ENCODE measurements at regions not wholly inside any gene's neighbourhood (a gene's known extent, or its start where the extent isn't known, plus 50 kb on each side); places are given as distances from the start of the nearest gene placed in this dataset.

DNA sequence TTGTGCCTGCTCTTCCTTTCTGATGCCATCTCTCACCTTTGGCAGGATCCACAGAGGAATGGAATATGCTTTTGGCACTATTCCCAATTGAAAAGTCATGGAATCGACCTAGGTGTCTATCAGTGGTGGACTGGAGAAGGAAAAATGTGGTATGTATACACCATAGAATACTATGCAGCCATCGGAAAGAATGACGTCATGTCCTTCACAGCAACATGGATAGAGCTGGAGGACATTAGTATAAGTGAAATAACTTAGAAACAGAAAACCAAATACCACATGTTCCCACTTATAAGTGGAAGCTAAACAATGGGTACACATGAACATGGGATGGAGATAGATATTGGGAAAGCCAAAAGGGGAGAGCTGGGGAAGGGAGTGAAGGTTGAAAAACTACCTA is 58.3 kb upstream of the SMIM31 start:
- H3K4me3 ChIP-seq (ENCODE audit: control insufficient read depth, low read depth, low read length), result no peak overlapping the region
- TF ChIP-seq, protein P1, sequence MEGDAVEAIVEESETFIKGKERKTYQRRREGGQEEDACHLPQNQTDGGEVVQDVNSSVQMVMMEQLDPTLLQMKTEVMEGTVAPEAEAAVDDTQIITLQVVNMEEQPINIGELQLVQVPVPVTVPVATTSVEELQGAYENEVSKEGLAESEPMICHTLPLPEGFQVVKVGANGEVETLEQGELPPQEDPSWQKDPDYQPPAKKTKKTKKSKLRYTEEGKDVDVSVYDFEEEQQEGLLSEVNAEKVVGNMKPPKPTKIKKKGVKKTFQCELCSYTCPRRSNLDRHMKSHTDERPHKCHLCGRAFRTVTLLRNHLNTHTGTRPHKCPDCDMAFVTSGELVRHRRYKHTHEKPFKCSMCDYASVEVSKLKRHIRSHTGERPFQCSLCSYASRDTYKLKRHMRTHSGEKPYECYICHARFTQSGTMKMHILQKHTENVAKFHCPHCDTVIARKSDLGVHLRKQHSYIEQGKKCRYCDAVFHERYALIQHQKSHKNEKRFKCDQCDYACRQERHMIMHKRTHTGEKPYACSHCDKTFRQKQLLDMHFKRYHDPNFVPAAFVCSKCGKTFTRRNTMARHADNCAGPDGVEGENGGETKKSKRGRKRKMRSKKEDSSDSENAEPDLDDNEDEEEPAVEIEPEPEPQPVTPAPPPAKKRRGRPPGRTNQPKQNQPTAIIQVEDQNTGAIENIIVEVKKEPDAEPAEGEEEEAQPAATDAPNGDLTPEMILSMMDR (conservative IDR thresholded peaks at IDR 0.05; ENCODE audit: control insufficient read depth, insufficient read depth, low read depth, low read length), result no peak
- no peak for DNase-seq (ENCODE audit: low read depth)

- TF ChIP-seq, protein P1 (conservative IDR thresholded peaks at IDR 0.05; ENCODE audit: control insufficient read depth, insufficient read depth, low read depth, low read length), result peak; percentile 15
- peak; percentile 4 for DNase-seq (ENCODE audit: low read depth)
- no peak overlapping the region for H3K4me3 ChIP-seq (ENCODE audit: control insufficient read depth, low read depth, low read length)
These were observed 53.5 kb upstream of the SMIM31 start for GRCh38 chr4:164700471-164700870.

DNA sequence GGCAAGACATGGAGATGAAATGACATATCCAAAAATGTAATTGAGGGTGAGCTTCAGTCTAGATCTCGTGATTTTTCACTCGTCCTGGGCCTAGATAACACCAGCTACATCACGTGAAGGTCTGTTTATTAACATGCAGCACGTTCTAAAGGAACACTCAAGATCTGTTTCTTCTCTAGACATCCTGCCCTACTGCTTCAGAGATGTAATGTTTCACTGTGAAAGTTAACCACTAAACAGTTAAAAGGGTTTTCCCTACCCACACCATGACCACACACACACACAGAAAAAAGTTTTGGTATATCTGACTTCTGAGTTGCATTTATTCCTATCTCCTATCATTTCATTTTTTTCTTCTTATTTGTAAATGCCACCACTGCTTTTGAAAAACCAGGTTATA is 52.3 kb upstream of the SMIM31 start:
- no peak for DNase-seq (ENCODE audit: low read depth)
- no peak overlapping the region for H3K4me3 ChIP-seq (ENCODE audit: control insufficient read depth, low read depth, low read length)
- TF ChIP-seq, protein P1 (conservative IDR thresholded peaks at IDR 0.05; ENCODE audit: control insufficient read depth, insufficient read depth, low read depth, low read length), result no peak

Data from fibroblast of mammary gland (primary cell).